HL-60/S4 treated with phorbol 12-myristate 13-acetate at 8.2 ng/mL for 4 days and 3 days (cell line): ENCODE measurements at regions not wholly inside any gene's neighbourhood (a gene's known extent, or its start where the extent isn't known, plus 50 kb on each side); places are given as distances from the start of the nearest gene placed in this dataset.
"Not testable (repeated sequence)": the region's sequence is repeated elsewhere in the genome, so short reads cannot be mapped to it uniquely, and the experiment has no call there.

Experiments
- in situ Hi-C: fragments of 300-500 bp; cut with MboI; formaldehyde crosslinking; loops from 2 replicates; pipeline ENCODE4 v1.15.0; 2022; ENCODE audit warnings: low sequenced_read_pairs

DNA sequence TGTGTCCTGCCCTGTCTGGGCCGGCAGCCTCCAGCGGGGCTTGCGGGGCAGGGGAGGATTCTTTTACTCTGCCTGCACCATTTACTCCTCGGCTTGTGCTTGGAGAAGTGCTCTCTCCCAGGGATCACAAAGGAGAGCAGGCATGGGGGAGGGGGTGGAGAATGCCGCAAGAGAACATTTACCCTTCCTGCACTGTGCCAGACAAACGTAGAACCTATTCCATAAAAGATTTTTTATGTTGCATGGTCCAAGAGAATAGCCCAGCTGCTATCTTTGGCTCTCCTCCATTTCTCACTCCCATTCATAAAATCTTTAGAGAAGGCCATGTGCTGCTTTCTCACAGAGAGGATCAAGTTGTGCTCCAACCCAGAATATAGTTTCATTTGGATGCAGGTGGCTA lies 159.4 kb downstream of the SPTSSA start:
- in situ Hi-C loops, result loop anchor here (25.0 kb wide), 1 partner anchor 1740 kb away; no protein-coding TSS in a partner anchor

DNA sequence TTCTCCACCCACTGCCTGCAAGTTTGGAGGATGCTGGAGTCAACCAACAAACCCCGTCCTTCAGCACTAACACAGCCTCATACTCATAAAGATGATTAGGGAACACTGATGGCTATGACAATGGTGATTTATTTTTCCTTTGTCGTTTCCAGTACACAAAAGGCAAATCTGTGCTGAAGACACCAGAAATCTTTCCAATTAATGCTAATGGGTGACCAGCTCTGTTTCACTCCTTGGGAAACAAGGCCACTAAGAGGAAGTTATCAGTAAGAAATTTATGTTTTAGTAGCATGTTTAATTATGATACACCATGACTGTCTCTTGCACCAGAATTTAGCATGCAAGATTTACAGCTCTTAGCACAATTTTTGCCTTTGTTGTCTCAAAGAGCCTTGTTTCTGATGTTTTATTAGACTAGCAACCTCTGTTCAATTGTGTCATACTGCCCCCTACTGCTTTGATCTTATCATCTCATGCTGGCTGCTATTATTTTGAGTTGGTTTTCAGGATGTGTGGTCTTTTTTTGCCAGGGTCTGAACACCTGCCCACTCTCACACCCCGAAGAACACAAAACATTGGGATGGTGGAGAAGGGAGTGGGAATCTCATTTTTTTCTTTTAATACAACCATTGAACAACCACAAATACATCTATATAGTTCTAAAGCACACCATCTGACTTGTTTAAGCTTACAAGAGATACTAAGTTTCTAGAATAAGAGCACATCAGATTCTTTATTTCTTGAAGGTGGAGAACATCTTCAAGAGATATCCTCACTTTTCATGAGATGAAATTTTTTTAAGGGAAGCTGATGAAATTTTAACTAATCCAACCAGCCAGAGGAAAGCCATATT lies 160.9 kb downstream of the SPTSSA start:
- in situ Hi-C loops, result loop anchor here (25.0 kb wide), 1 partner anchor 1739 kb away; no protein-coding TSS in a partner anchor

- in situ Hi-C loops, result loop anchor here (25.0 kb wide), 1 partner anchor 1738 kb away; no protein-coding TSS in a partner anchor
These were observed 161.7 kb downstream of the SPTSSA start for GRCh38 chr14:34300330-34300729.

DNA sequence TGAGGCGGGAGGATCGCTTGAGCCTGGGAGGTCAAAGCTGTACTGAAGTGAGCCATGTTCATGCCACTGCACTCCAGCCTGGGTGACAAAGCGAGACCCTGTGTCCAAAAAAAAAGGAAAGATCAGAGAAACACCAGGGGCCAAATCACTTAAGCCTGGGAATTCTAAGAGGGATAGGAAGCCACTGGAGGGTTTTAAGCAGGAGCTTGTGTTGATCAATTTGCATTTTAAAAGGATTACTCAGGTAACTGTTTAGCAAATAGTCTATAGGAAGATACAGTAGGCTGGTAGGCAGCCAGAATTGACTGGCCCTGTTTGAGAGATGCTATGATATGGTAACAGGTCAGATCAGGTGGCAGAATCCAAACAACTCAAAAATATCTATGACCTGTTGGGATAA lies 162.7 kb downstream of the SPTSSA start:
- in situ Hi-C loops, result no loop called here

DNA sequence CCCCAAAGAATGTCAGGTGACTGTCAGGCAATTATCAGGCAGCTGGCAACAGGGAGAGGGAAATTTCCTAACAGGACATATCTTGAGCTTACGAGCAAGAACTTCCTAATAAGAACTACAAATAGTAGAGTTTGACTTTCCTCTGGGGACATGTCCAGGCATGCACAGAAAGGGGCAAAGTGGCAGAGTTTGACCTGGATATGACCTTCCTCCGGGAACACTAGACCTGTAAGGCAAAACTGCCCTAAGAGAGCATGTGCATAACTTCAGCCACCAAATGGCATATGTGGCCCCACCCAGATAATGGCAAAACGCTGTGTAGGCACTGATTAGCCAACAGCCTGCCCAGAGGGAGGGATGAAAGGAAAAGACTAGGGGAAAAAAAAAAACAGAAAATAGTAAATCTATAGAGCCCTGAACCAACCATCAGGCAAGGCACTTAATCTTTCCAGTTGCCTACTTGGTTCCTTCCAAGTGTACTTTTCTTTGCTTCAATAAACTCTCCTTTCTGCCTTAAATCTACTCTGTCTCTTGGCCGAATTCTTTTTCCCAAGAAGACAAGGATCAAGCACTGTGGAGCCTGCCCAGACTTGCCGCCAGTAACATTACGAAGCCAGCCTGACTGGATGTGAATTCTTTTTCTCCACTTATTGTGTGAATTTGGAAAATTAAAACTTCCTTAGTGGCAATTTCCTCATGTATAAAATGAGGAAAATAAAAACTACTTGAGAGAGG lies 164.1 kb downstream of the SPTSSA start:
- in situ Hi-C loops, result no loop called here

GRCh38 chr14:34283590-34283989 lies 178.4 kb downstream of the SPTSSA start:
- in situ Hi-C loops, result no loop called here

- in situ Hi-C loops, result no loop called here
These were observed 184.8 kb downstream of the SPTSSA start for GRCh38 chr14:34277191-34277590.

- in situ Hi-C loops, result no loop called here
These were observed 186.5 kb downstream of the SPTSSA start for GRCh38 chr14:34275530-34275929.

- in situ Hi-C loops, result no loop called here
These were observed 187.0 kb downstream of the SPTSSA start for GRCh38 chr14:34275078-34275477.

DNA sequence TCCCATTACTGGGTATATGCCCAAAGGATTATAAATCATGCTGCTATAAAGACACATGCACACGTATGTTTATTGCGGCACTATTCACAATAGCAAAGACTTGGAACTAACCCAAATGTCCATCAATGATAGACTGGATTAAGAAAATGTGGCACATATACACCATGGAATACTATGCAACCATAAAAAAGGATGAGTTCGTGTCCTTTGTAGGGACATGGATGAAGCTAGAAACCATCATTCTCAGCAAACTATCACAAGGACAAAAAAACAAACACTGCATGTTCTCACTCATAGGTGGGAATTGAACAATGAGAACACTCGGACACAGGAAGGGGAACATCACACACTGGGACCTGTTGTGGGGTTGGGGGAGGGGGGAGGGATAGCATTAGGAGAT lies 188.3 kb downstream of the SPTSSA start:
- in situ Hi-C loops, result not testable (repeated sequence)

DNA sequence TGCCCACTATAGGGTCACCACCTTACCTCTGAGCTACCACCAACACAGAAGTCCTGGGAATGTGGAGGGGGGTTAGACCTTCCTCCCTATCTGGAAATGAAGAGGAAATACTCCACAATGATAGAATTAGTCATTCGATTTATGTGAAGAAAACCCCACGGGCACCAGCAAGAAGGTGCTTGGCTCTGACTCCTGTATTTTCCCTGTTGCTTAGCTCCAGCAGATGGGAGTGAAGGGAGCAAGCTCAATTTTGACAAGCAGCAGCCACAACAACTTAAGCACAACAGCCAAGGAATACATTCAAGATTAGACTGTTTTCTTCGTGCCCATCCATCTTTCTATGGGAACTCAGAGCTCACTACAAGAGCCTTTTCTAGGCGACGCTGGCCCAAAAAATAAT lies 191.7 kb downstream of the SPTSSA start:
- in situ Hi-C loops, result no loop called here

DNA sequence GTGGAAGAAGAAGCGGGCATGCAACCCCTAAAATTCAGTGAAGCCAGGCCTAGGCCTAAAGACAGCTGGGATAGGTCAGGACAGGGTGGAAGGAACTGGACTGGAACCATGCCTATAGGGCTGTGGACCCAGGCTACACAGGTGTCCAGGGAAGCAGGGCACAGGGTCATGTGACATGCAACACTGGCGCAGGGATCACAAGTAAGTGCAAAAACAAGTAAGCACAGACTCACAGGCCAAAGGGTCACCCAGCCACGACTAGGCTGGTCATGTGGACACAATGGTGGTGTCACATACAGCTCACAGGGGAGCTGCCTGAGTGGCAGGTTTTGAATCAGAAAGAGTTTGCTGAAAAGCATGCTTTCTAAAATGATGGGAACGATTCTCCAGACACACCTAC lies 195.7 kb downstream of the SPTSSA start:
- in situ Hi-C loops, result no loop called here

DNA sequence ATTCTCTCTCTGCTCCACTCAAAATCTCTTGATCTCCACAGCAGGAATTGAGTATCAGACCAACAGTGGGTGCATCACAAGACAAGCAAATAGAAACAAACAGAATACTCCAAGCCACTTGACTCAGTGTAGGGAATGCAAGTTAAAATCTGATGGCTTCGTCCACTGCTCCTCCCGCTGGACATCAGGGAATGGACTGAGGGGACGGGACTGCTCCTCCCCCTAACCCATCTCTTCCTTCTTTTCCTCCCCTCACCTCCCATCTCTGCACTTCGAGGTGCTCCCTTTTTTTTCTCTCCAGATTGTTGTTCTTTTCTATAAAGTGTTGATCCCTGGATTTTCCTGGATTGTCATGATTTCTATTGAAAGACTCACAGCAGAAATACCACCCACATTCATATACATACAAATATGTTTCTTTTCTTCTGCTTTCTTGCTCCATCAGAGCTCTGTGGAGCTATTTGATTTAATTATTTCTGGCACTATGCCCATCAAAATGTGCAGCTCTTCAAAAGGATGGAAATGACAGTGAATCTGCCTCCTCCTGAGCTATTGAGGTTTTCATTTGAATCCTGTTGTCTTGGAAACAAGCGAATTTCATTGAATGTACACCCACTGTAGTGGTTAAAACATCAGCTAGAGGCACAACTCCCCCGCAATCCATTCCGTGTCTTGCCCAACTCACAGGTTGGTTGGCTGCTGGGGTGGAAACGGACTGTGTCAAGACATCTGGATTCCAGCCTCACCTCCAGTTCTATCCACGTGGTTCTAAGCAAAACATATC lies 199.7 kb downstream of the SPTSSA start:
- in situ Hi-C loops, result no loop called here

DNA sequence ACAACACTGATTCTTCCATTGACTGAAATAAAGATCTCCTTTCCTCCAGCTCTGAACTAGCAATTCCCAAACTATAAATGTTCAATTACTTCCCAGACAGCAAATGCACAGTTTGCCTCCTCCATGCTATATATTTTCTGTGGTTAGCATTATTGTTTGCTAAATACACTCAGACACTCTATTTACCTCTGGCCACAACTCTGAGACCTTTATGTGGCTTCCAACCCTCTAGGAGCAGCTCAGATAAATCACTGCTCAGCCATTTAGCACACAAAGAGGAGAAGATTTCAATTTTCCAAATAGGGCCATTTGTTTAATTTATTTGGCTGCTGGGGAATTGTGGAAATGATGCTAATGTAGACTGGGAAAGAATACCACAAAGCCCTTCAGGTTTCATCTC lies 202.0 kb downstream of the SPTSSA start:
- in situ Hi-C loops, result no loop called here

DNA sequence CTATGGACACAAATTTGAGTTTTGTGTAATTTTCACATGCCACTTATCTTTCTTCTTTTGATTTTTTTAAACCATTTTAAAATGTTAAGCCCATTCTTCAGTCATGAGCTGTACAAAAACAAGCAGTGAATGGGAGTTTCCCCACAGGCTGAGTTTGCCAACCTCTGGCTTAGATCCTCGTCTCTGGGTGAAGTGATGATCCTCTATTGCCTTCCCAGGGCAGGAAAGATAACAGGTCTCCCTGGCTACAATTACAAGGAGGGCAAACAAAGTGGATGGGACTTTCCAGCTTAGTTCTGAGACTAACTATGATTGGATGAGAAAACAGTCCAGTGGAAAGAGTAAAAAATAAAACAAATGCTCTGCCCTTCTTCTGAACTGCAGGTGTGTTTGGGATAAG lies 203.7 kb downstream of the SPTSSA start:
- in situ Hi-C loops, result no loop called here

- in situ Hi-C loops, result no loop called here
These were observed 204.5 kb downstream of the SPTSSA start for GRCh38 chr14:34257505-34257904.

- in situ Hi-C loops, result no loop called here
These were observed 205.8 kb downstream of the SPTSSA start for GRCh38 chr14:34256223-34256622.

- in situ Hi-C loops, result no loop called here
These were observed 207.5 kb downstream of the SPTSSA start for GRCh38 chr14:34254571-34254970.

GRCh38 chr14:34254031-34254430 lies 208.0 kb downstream of the SPTSSA start:
- in situ Hi-C loops, result no loop called here

DNA sequence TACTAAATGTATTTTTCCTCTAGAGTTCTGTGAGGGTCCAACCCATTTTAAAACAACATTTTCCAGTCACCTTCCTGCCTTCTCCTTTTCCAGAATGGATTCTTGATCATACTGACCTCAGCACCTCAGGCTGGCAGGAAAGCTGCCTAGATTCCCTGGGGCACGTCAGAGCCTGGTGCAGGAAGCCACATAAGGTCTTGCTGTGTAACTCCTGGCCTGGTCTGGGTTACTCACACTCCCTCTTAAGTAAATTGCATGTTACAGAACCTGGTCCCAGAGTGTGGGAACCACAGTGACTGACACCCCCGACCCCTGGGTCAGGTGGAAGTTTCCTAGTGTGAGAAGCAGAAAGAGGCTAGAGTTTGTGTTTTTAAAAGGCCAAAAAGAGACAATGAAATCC lies 209.8 kb downstream of the SPTSSA start:
- in situ Hi-C loops, result no loop called here

GRCh38 chr14:34251662-34252061 lies 210.4 kb downstream of the SPTSSA start:
- in situ Hi-C loops, result no loop called here
